AG04450 (cell line): ENCODE measurements at regions not wholly inside any gene's neighbourhood (a gene's known extent, or its start where the extent isn't known, plus 50 kb on each side); places are given as distances from the start of the nearest gene placed in this dataset.

Source experiments
- CTCF ChIA-PET: fragments of 300-600, 350-600 bp; formaldehyde crosslinking; extraction: SDS; loops from one replicate; lab custom pipeline; 2022; ENCODE audit warnings: antibody characterized with exemption, inconsistent platforms; lab: Charles Lee
- POLR2A ChIA-PET: fragments of 350-600 bp; formaldehyde crosslinking; extraction: SDS; loops from one replicate; lab custom pipeline; 2021; ENCODE audit warnings: antibody characterized with exemption, inconsistent platforms; lab: Yijun Ruan, JAX
- DNase-seq: peaks from one replicate; pipeline ENCODE4 v3.0.0-alpha.2; 2011; ENCODE audit warnings: low read depth, low spot score
- H3K27ac ChIP-seq: one replicate; pipeline ENCODE4 v1.5.1; 2012; ENCODE audit warnings: low read depth, low read length, control low read depth
- H3K27me3 ChIP-seq: one replicate; pipeline ENCODE4 v1.6.0; 2012; ENCODE audit warnings: low read length; ENCODE audit not compliant: control insufficient read depth, insufficient read depth
- H3K4me3 ChIP-seq: 2 replicates; pipeline ENCODE4 v1.5.1; 2011; ENCODE audit warnings: mild to moderate bottlenecking, low read depth, low read length, control low read depth
- H3K9me3 ChIP-seq: 2 replicates; pipeline ENCODE4 v1.5.1; 2012; ENCODE audit warnings: low read length; ENCODE audit not compliant: control insufficient read depth, insufficient read depth
- TF ChIP-seq, protein P1 (sequence below): IDR thresholded peaks from 2 replicates; pipeline ENCODE4 v1.5.1; 2011; ENCODE audit warnings: low read depth, low read length, control low read depth, inconsistent platforms

DNA sequence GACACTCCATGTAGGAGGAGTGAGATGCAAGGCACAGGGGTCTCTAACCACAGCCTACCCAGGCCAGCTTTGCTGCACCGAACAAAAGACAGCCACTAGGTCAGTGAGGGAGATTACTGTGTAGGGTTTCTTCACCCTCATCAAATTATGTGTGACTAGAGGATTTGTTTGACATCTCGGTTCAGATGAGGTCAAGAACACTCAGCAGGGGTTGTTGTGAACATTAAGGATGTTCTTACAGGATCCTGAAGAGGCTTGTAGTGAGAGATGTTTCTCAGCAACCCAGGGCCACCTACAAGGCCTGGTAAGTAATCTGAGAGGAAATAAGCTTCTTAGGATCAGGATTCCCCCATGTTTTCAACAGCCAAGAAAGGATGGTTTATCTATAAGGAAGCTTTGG, 202.1 kb downstream of the NXPE2 start:
- ChIA-PET CTCF (no interaction called here), POLR2A (no interaction called here)
- DNase-seq: no peak
- H3K4me3 ChIP-seq: no peak overlapping the region
- H3K9me3 ChIP-seq: no peaks in the 10 kb centered on the region
- H3K27me3 ChIP-seq: no peaks in the 10 kb centered on the region
- TF ChIP-seq, protein P1, sequence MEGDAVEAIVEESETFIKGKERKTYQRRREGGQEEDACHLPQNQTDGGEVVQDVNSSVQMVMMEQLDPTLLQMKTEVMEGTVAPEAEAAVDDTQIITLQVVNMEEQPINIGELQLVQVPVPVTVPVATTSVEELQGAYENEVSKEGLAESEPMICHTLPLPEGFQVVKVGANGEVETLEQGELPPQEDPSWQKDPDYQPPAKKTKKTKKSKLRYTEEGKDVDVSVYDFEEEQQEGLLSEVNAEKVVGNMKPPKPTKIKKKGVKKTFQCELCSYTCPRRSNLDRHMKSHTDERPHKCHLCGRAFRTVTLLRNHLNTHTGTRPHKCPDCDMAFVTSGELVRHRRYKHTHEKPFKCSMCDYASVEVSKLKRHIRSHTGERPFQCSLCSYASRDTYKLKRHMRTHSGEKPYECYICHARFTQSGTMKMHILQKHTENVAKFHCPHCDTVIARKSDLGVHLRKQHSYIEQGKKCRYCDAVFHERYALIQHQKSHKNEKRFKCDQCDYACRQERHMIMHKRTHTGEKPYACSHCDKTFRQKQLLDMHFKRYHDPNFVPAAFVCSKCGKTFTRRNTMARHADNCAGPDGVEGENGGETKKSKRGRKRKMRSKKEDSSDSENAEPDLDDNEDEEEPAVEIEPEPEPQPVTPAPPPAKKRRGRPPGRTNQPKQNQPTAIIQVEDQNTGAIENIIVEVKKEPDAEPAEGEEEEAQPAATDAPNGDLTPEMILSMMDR: no peak
- no peak overlapping the region for H3K27ac ChIP-seq

DNA sequence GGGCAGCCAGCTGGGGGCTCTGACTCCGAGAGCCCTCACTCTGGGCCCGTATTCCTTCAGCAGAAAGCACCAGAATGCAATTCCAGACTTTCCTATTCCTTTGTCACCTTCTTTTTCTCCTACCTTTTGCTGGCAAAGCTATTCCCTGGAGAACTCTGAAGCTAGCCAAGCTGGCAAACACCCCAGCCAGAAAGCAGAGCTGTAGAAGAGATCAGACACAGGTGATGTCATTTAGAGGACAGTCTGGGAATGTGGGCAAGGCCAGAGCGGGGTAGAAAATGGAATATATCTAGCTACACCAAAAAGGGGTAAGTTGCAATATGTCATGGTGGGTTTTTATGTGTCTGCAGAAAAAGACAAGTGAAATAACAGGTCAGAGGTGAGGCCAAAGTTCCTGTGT, 205.1 kb downstream of the NXPE2 start:
- TF ChIP-seq, protein P1: no peak
- H3K27ac ChIP-seq: no peak overlapping the region
- H3K9me3 ChIP-seq: no peaks in the 10 kb centered on the region
- no peak for DNase-seq
- H3K4me3 ChIP-seq: no peak overlapping the region
- no peaks in the 10 kb centered on the region for H3K27me3 ChIP-seq
- ChIA-PET CTCF (no interaction called here), POLR2A (no interaction called here)

DNA sequence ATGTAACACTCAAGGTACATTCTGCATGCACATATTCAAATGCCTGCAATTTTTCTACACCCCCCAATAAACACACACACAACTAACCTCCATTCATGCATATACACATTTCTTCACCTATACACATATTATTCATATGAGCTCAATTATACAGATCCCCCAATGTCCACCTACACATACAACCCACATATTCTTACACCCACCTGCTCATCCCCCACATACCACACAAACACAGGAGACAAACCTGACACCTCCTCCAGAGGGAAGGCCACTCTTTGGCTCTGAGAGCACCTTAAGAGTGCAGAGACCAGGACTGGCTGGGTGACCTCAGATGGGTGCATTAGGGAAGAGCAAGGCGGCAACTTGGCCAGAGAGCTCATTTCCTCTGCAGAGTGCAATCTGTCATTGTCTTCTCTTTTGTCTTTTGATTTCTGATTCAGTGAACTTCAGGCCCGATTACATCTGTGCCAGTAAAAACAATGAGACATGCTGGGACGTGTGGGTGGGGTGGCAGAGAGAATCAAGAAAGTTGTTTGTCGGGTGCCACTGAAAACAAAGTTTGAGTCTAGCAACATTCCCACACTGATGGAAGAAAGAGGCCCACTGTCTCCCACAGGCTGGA, 208.4 kb downstream of the NXPE2 start:
- DNase-seq: no peak
- no peaks in the 10 kb centered on the region for H3K27me3 ChIP-seq
- TF ChIP-seq, protein P1: no peak
- ChIA-PET CTCF (no interaction called here), POLR2A (no interaction called here)
- no peaks in the 10 kb centered on the region for H3K9me3 ChIP-seq
- no peak overlapping the region for H3K4me3 ChIP-seq
- H3K27ac ChIP-seq: no peak overlapping the region

DNA sequence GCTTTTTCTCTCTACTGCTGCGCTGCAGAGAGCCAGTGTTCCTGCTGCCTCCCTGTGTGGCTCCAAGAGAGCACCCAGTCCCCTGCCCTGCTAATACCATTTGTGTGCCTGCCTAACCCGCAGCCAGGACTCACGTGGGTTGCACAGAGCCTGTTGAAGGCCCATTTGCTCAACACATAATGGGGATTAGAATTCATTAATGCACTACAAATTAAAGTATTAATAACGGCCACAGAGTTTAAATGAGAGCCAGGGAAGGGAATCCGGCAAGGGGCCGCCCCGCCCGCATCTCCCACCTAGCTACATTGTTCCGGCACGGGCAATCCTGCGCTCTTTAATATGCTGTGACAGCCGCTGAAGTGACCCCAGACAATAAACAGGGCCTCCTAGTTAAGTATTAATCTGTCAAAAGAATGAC, 211.3 kb downstream of the NXPE2 start:
- POLR2A ChIA-PET: no interaction called here
- H3K27me3 ChIP-seq: no peaks in the 10 kb centered on the region
- no peak for DNase-seq
- H3K9me3 ChIP-seq: no peaks in the 10 kb centered on the region
- H3K4me3 ChIP-seq: no peak overlapping the region
- TF ChIP-seq, protein P1: no peak
- no peak overlapping the region for H3K27ac ChIP-seq
- CTCF ChIA-PET: no interaction called here

DNA sequence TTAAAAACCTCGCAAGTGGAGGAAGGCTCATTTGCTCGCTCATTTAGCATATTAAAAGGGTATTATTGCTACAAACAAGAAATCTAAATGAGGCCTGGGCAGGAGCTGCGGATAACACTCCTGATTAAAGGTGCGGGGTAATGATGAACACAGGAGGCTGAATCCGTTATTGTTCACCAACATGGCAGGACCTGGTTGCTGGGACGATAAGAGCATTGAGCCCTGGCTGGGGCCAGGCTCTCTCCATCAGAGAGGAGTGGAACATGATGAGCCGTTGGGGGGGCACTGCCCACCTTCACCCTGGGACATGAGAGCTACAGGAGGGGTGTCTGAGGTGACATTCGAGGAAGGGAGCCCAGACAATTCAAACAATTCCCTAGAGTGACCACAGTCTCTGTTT, 211.7 kb downstream of the NXPE2 start:
- ChIA-PET CTCF (no interaction called here), POLR2A (no interaction called here)
- H3K4me3 ChIP-seq: no peak overlapping the region
- no peaks in the 10 kb centered on the region for H3K9me3 ChIP-seq
- no peaks in the 10 kb centered on the region for H3K27me3 ChIP-seq
- no peak overlapping the region for H3K27ac ChIP-seq
- TF ChIP-seq, protein P1: no peak
- no peak for DNase-seq
